ENCODE measurements at regions not wholly inside any gene's neighbourhood (a gene's known extent, or its start where the extent isn't known, plus 50 kb on each side); places are given as distances from the start of the nearest gene placed in this dataset.

GRCh38 chr11:130995266-130995665 is 79.0 kb upstream of the SNX19 start:
- TF ChIP-seq POLR2AphosphoS5 (IDR thresholded peaks at IDR 0.05; ENCODE audit: low read depth, low read length) (no peak), CBX3 (IDR thresholded peaks at IDR 0.05; ENCODE audit: low read depth) (no peak), SP1 (IDR thresholded peaks at IDR 0.05; ENCODE audit: low read depth) (no peak), SRF (IDR thresholded peaks at IDR 0.05; ENCODE audit: low read depth) (no peak)
- RAD21 ChIA-PET (ENCODE audit: low non-redundant PET in 1 of 2, low total read pairs in 2 of 2, uncharacterized antibody in 2 of 2, unreplicated experiment in 2 of 2), result no interaction called here
- ATAC-seq, result no peak

GRCh38 chr11:130997278-130997677 is 81.0 kb upstream of the SNX19 start:
- Histone ChIP-seq H3K36me3 (ENCODE audit: control insufficient read depth in 1 of 2, insufficient read depth in 2 of 2, low read length in 2 of 2) (no peaks in the 10 kb centered on the region), H3K4me3 (replicated peaks in 1 of 2; ENCODE audit: low read depth in 1 of 2, low read length in 2 of 2) (no peak overlapping the region), H3K4me2 (ENCODE audit: low read length) (no peak overlapping the region), H3K79me2 (ENCODE audit: insufficient read depth, low read length) (no peaks in the 10 kb centered on the region), H3K9me3 (ENCODE audit: control insufficient read depth in 1 of 2, insufficient read depth in 1 of 2, low read depth in 1 of 2, low read length in 2 of 2) (no peaks in the 10 kb centered on the region), H4K20me1 (ENCODE audit: insufficient read depth) (no peaks in the 10 kb centered on the region), H3K27me3 (ENCODE audit: insufficient read depth, low read length) (no peaks in the 10 kb centered on the region), H3K9ac (ENCODE audit: low read length) (no peak overlapping the region), H2AFZ (ENCODE audit: low read depth, low read length, poor library complexity, severe bottlenecking) (no peak overlapping the region), H3K9me2 (ENCODE audit: insufficient read depth) (no peaks in the 10 kb centered on the region), H3K4me1 (ENCODE audit: control insufficient read depth in 1 of 2, insufficient read depth in 2 of 2, low read length in 2 of 2) (peaks cover 0 to 7% of the 10 kb centered on the region in 2 experiments; a peak in 1 of 4 replicates), H3K27ac (ENCODE audit: low read depth, low read length) (no peak overlapping the region)
- no peak for DNase-seq (ENCODE audit: low read depth, low spot score)
- no TSS peak for BruUV-seq (replicated peaks)
- intact Hi-C loops (cut with micrococcal nuclease), result no loop called here
- ChIA-PET POLR2A (no interaction called here), RAD21 (ENCODE audit: low non-redundant PET in 1 of 2, low total read pairs in 2 of 2, uncharacterized antibody in 2 of 2, unreplicated experiment in 2 of 2) (no interaction called here), CTCF (no interaction called here)
- TF ChIP-seq SP1 (IDR thresholded peaks at IDR 0.05; ENCODE audit: low read depth), result no peak
- no peak for ATAC-seq

More at GRCh38 chr11:130995266-130995665, 79.0 kb upstream of the SNX19 start:
- no TSS peak for BruUV-seq (replicated peaks)
- H3K36me3 ChIP-seq (ENCODE audit: control insufficient read depth in 1 of 2, insufficient read depth in 2 of 2, low read length in 2 of 2), result no peaks in the 10 kb centered on the region
- no peaks in the 10 kb centered on the region for H4K20me1 ChIP-seq (ENCODE audit: insufficient read depth)
- ChIA-PET CTCF (no interaction called here), POLR2A (no interaction called here)
- no peaks in the 10 kb centered on the region for H3K79me2 ChIP-seq (ENCODE audit: insufficient read depth, low read length)
- no peak overlapping the region for H3K4me2 ChIP-seq (ENCODE audit: low read length)
- H3K9me3 ChIP-seq (ENCODE audit: control insufficient read depth in 1 of 2, insufficient read depth in 1 of 2, low read depth in 1 of 2, low read length in 2 of 2), result no peaks in the 10 kb centered on the region
- no peak overlapping the region for H3K27ac ChIP-seq (ENCODE audit: low read depth, low read length)
- H3K9ac ChIP-seq (ENCODE audit: low read length), result no peak overlapping the region
- no peaks in the 10 kb centered on the region for H3K9me2 ChIP-seq (ENCODE audit: insufficient read depth)
- no peak for DNase-seq (ENCODE audit: low read depth, low spot score)
- peaks cover 0 to 3% of the 10 kb centered on the region in 2 experiments; a peak in 1 of 4 replicates for H3K4me1 ChIP-seq (ENCODE audit: control insufficient read depth in 1 of 2, insufficient read depth in 2 of 2, low read length in 2 of 2)
- no peaks in the 10 kb centered on the region for H3K27me3 ChIP-seq (ENCODE audit: insufficient read depth, low read length)
- no peak overlapping the region for H3K4me3 ChIP-seq (replicated peaks in 1 of 2; ENCODE audit: low read depth in 1 of 2, low read length in 2 of 2)
- no peak overlapping the region for H2AFZ ChIP-seq (ENCODE audit: low read depth, low read length, poor library complexity, severe bottlenecking)
- intact Hi-C loops (cut with micrococcal nuclease), result no loop called here

GRCh38 chr11:130999086-130999485 is 82.8 kb upstream of the SNX19 start:
- Histone ChIP-seq H3K27me3 (ENCODE audit: insufficient read depth, low read length) (no peaks in the 10 kb centered on the region), H3K9me2 (ENCODE audit: insufficient read depth) (no peaks in the 10 kb centered on the region), H4K20me1 (ENCODE audit: insufficient read depth) (no peaks in the 10 kb centered on the region), H3K4me1 (ENCODE audit: control insufficient read depth in 1 of 2, insufficient read depth in 2 of 2, low read length in 2 of 2) (peaks cover 0 to 7% of the 10 kb centered on the region in 2 experiments; a peak in 1 of 4 replicates), H3K9me3 (ENCODE audit: control insufficient read depth in 1 of 2, insufficient read depth in 1 of 2, low read depth in 1 of 2, low read length in 2 of 2) (no peaks in the 10 kb centered on the region), H3K4me2 (ENCODE audit: low read length) (no peak overlapping the region), H3K4me3 (replicated peaks in 1 of 2; ENCODE audit: low read depth in 1 of 2, low read length in 2 of 2) (no peak overlapping the region), H3K36me3 (ENCODE audit: control insufficient read depth in 1 of 2, insufficient read depth in 2 of 2, low read length in 2 of 2) (no peaks in the 10 kb centered on the region), H2AFZ (ENCODE audit: low read depth, low read length, poor library complexity, severe bottlenecking) (no peak overlapping the region), H3K9ac (ENCODE audit: low read length) (no peak overlapping the region), H3K79me2 (ENCODE audit: insufficient read depth, low read length) (no peaks in the 10 kb centered on the region), H3K27ac (ENCODE audit: low read depth, low read length) (no peak overlapping the region)
- ChIA-PET CTCF (no interaction called here), RAD21 (ENCODE audit: low non-redundant PET in 1 of 2, low total read pairs in 2 of 2, uncharacterized antibody in 2 of 2, unreplicated experiment in 2 of 2) (no interaction called here), POLR2A (no interaction called here)
- ATAC-seq (no peak), DNase-seq (ENCODE audit: low read depth, low spot score) (no peak)
- intact Hi-C loops (cut with micrococcal nuclease), result no loop called here
- no TSS peak for BruUV-seq (replicated peaks)
- TF ChIP-seq MAX (IDR thresholded peaks at IDR 0.05), result no peak
- no peak for TF ChIP-seq ZBTB33 (IDR thresholded peaks at IDR 0.05; ENCODE audit: extremely low read depth, insufficient replicate concordance, low read length)
- TF ChIP-seq SIN3A (IDR thresholded peaks at IDR 0.05; ENCODE audit: low read depth), result no peak
- TF ChIP-seq TCF7L2 (IDR thresholded peaks at IDR 0.05; ENCODE audit: borderline replicate concordance, extremely low read depth, insufficient read depth, insufficient read length), result no peak
- TF ChIP-seq ELF1 (IDR thresholded peaks at IDR 0.05; ENCODE audit: borderline replicate concordance, low read depth), result no peak
- no peak for TF ChIP-seq EGR1 (IDR thresholded peaks at IDR 0.05; ENCODE audit: low read depth)
- TF ChIP-seq SP1 (IDR thresholded peaks at IDR 0.05; ENCODE audit: low read depth), result no peak
- TF ChIP-seq JUND (IDR thresholded peaks at IDR 0.05), result no peak
- TF ChIP-seq CEBPB (IDR thresholded peaks at IDR 0.05; ENCODE audit: low read depth), result no peak
- TF ChIP-seq EZH2 (IDR thresholded peaks at IDR 0.05), result no peak
- no peak for TF ChIP-seq YY1 (IDR thresholded peaks at IDR 0.05; ENCODE audit: extremely low read depth, insufficient replicate concordance, low read depth, low read length)
- TF ChIP-seq SRF (IDR thresholded peaks at IDR 0.05; ENCODE audit: low read depth), result no peak
- no peak for TF ChIP-seq ZFX (IDR thresholded peaks at IDR 0.05)
